Uterus (tissue), 3 donors: ENCODE measurements at regions not wholly inside any gene's neighbourhood (a gene's known extent, or its start where the extent isn't known, plus 50 kb on each side); places are given as distances from the start of the nearest gene placed in this dataset.
"Not testable (repeated sequence)": the region's sequence is repeated elsewhere in the genome, so short reads cannot be mapped to it uniquely, and the experiment has no call there.

Source experiments
- DNase-seq, 2 donors: peaks; one replicate each; pipeline ENCODE4 v3.0.0-alpha.2; 2019 to 2020
- H3K27ac ChIP-seq, 2 donors: fragments of 200-600 bp; sonication (generic); 1 replicate in 1 of 2; 2 replicates in 1 of 2; pipeline ENCODE4 v1.5.1; 2016 to 2018
- H3K27me3 ChIP-seq, 2 donors: fragments of 200-600 bp; sonication (generic); one replicate each; pipeline ENCODE4 v1.5.1; 2018 to 2019; ENCODE audit warnings: control low read depth in 1 of 2
- H3K36me3 ChIP-seq, 2 donors: fragments of 200-600 bp; sonication (generic); one replicate each; pipeline ENCODE4 v1.5.1; 2019; ENCODE audit warnings: control low read depth in 1 of 2
- H3K4me1 ChIP-seq, 2 donors: fragments of 200-600 bp; sonication (generic); one replicate each; pipeline ENCODE4 v1.5.1; 2018 to 2019; ENCODE audit warnings: control low read depth in 1 of 2
- H3K4me3 ChIP-seq, 2 donors: fragments of 200-600 bp; sonication (generic); 1 replicate in 1 of 2; 2 replicates in 1 of 2; pipeline ENCODE4 v1.5.1; 2018 to 2019; ENCODE audit warnings: mild to moderate bottlenecking in 1 of 2
- H3K9me3 ChIP-seq, 2 donors: fragments of 200-600 bp; sonication (generic); one replicate each; pipeline ENCODE4 v1.5.1; 2019; ENCODE audit warnings: control low read depth in 1 of 2
- CTCF ChIP-seq, 4 experiments: fragments of 200-600 bp in 2 of 4; fragments of 450-650 bp in 2 of 4; sonication (generic) in 2 of 4; IDR thresholded peaks; one replicate each; pipeline ENCODE4 v1.5.1; 2016 to 2019; ENCODE audit warnings: antibody characterized with exemption in 4 of 4, mild to moderate bottlenecking in 2 of 4, moderate library complexity in 1 of 4
- POLR2A ChIP-seq, 2 donors: fragments of 450-650 bp; IDR thresholded peaks; one replicate each; pipeline ENCODE4 v1.6.1; 2016; ENCODE audit warnings: antibody characterized with exemption in 2 of 2, mild to moderate bottlenecking in 1 of 2, moderate library complexity in 1 of 2
- intact Hi-C: fragments of 100-400 bp; cut with DNase I; formaldehyde crosslinking; loops from one replicate; pipeline ENCODE4 v1.15.1; 2023; ENCODE audit warnings: low total_unique reads
- donor health status: DM: yes; HTN: yes; CAD: no.

GRCh38 chr11:116342148-116342547, 430.6 kb downstream of the BUD13 start:
- no peaks in the 10 kb centered on the region for H3K9me3 ChIP-seq
- TF ChIP-seq POLR2A (IDR thresholded peaks at IDR 0.05) (no peak), CTCF (IDR thresholded peaks at IDR 0.05) (no peak)
- no peak overlapping the region for H3K4me3 ChIP-seq
- no peaks in the 10 kb centered on the region for H3K27me3 ChIP-seq
- H3K27ac ChIP-seq = no peak overlapping the region
- no peak for DNase-seq
- no peaks in the 10 kb centered on the region for H3K4me1 ChIP-seq
- intact Hi-C loops = no loop called here
- no peaks in the 10 kb centered on the region for H3K36me3 ChIP-seq

- no peaks in the 10 kb centered on the region for H3K9me3 ChIP-seq
- no peaks in the 10 kb centered on the region for H3K36me3 ChIP-seq
- no peak for TF ChIP-seq POLR2A (IDR thresholded peaks at IDR 0.05)
- TF ChIP-seq CTCF (IDR thresholded peaks at IDR 0.05) = no peak
- H3K27ac ChIP-seq = no peak overlapping the region
- no peaks in the 10 kb centered on the region for H3K27me3 ChIP-seq
- no peaks in the 10 kb centered on the region for H3K4me1 ChIP-seq
- DNase-seq = no peak
- no peak overlapping the region for H3K4me3 ChIP-seq
- intact Hi-C loops = no loop called here
Observed at GRCh38 chr11:116339306-116340098, 433.3 kb downstream of the BUD13 start.

- H3K9me3 ChIP-seq, H3K27me3 ChIP-seq, H3K36me3 ChIP-seq, H3K4me1 ChIP-seq, H3K27ac ChIP-seq, H3K4me3 ChIP-seq, DNase-seq, intact Hi-C loops: not testable (repeated sequence)
Observed at GRCh38 chr11:116338500-116338899, 434.3 kb downstream of the BUD13 start.

- no peak for DNase-seq
- no peak overlapping the region for H3K4me3 ChIP-seq
- intact Hi-C loops = no loop called here
Observed at GRCh38 chr11:116336540-116336939, 436.2 kb downstream of the BUD13 start.

GRCh38 chr11:116335891-116336290, 436.9 kb downstream of the BUD13 start:
- DNase-seq = no peak
- intact Hi-C loops = no loop called here

More at GRCh38 chr11:116336540-116336939, 436.2 kb downstream of the BUD13 start:
- H3K27me3 ChIP-seq = no peaks in the 10 kb centered on the region
- H3K27ac ChIP-seq = no peak overlapping the region
- no peaks in the 10 kb centered on the region for H3K4me1 ChIP-seq
- H3K36me3 ChIP-seq = no peaks in the 10 kb centered on the region
- no peaks in the 10 kb centered on the region for H3K9me3 ChIP-seq
- TF ChIP-seq CTCF (IDR thresholded peaks at IDR 0.05) = no peak
- TF ChIP-seq POLR2A (IDR thresholded peaks at IDR 0.05) = no peak

More at GRCh38 chr11:116335891-116336290, 436.9 kb downstream of the BUD13 start:
- Histone ChIP-seq H3K4me1 (no peaks in the 10 kb centered on the region), H3K4me3 (no peak overlapping the region), H3K36me3 (no peaks in the 10 kb centered on the region), H3K27ac (no peak overlapping the region), H3K27me3 (no peaks in the 10 kb centered on the region), H3K9me3 (no peaks in the 10 kb centered on the region)
- TF ChIP-seq CTCF (IDR thresholded peaks at IDR 0.05) (no peak), POLR2A (IDR thresholded peaks at IDR 0.05) (no peak)
